HG02870 (cell line): ENCODE measurements at regions not wholly inside any gene's neighbourhood (a gene's known extent, or its start where the extent isn't known, plus 50 kb on each side); places are given as distances from the start of the nearest gene placed in this dataset.

Experiments
- ATAC-seq: cut with Tn5 transposase; IDR thresholded peaks from one replicate; pipeline ENCODE4 v1.9.1; 2021; ENCODE audit warnings: mild to moderate bottlenecking, moderate library complexity; ENCODE audit not compliant: unreplicated experiment

- no peak for ATAC-seq
Observed at GRCh38 chr5:120738568-120738967, 274.5 kb downstream of the PRR16 start.

- ATAC-seq, result no peak
Observed at GRCh38 chr5:120740989-120741388, 276.9 kb downstream of the PRR16 start.

GRCh38 chr5:120748474-120748873, 284.4 kb downstream of the PRR16 start:
- ATAC-seq, result no peak

GRCh38 chr5:120749737-120750136, 285.6 kb downstream of the PRR16 start:
- no peak for ATAC-seq

- ATAC-seq, result no peak
Observed at GRCh38 chr5:120759587-120759986, 295.5 kb downstream of the PRR16 start.

GRCh38 chr5:120761986-120762385, 297.9 kb downstream of the PRR16 start:
- no peak for ATAC-seq

GRCh38 chr5:120765189-120765588, 301.1 kb downstream of the PRR16 start:
- ATAC-seq, result no peak

- ATAC-seq, result no peak
Observed at GRCh38 chr5:120767178-120767820, 303.2 kb downstream of the PRR16 start.

GRCh38 chr5:120769312-120769872, 305.3 kb downstream of the PRR16 start:
- ATAC-seq, result no peak

- no peak for ATAC-seq
Observed at GRCh38 chr5:120771202-120771601, 307.1 kb downstream of the PRR16 start.

GRCh38 chr5:120778491-120779484, 314.7 kb downstream of the PRR16 start:
- ATAC-seq, result no peak

GRCh38 chr5:120779674-120780073, 315.6 kb downstream of the PRR16 start:
- no peak for ATAC-seq

- ATAC-seq, result no peak
Observed at GRCh38 chr5:120788481-120788880, 324.4 kb downstream of the PRR16 start.

- no peak for ATAC-seq
Observed at GRCh38 chr5:120789918-120790317, 325.8 kb downstream of the PRR16 start.

GRCh38 chr5:120790339-120790738, 326.2 kb downstream of the PRR16 start:
- no peak for ATAC-seq

- no peak for ATAC-seq
Observed at GRCh38 chr5:120792477-120792876, 328.4 kb downstream of the PRR16 start.

GRCh38 chr5:120794121-120794520, 330.0 kb downstream of the PRR16 start:
- ATAC-seq, result no peak

GRCh38 chr5:120803282-120803681, 339.2 kb downstream of the PRR16 start:
- ATAC-seq, result no peak

- no peak for ATAC-seq
Observed at GRCh38 chr5:120805131-120805530, 341.0 kb downstream of the PRR16 start.

GRCh38 chr5:120806202-120806601, 342.1 kb downstream of the PRR16 start:
- ATAC-seq, result no peak

GRCh38 chr5:120808135-120808534, 344.0 kb downstream of the PRR16 start:
- ATAC-seq, result no peak

- ATAC-seq, result no peak
Observed at GRCh38 chr5:120808606-120809005, 344.5 kb downstream of the PRR16 start.
